NCI-H510A (cell line): ENCODE measurements at regions not wholly inside any gene's neighbourhood (a gene's known extent, or its start where the extent isn't known, plus 50 kb on each side); places are given as distances from the start of the nearest gene placed in this dataset.

ENCODE experiments used
- DNase-seq: peaks from one replicate; lab custom pipeline; 2025; lab: John Stamatoyannopoulos, UW

- no peak for DNase-seq
Observed at GRCh38 chr14:101105045-101105444, 201.5 kb upstream of the RTL1 start.

- no peak for DNase-seq
Observed at GRCh38 chr14:101108579-101109346, 205.2 kb upstream of the RTL1 start.

- DNase-seq: no peak
Observed at GRCh38 chr14:101109347-101109638, 205.8 kb upstream of the RTL1 start.

- DNase-seq: peak; percentile 78
Observed at GRCh38 chr14:101109981-101110728, 206.6 kb upstream of the RTL1 start.

GRCh38 chr14:101110729-101111619 is 207.5 kb upstream of the RTL1 start:
- no peak for DNase-seq

GRCh38 chr14:101111620-101112290 is 208.2 kb upstream of the RTL1 start:
- no peak for DNase-seq

GRCh38 chr14:101112351-101113107 is 209.0 kb upstream of the RTL1 start:
- DNase-seq: no peak

- no peak for DNase-seq
Observed at GRCh38 chr14:101113108-101113612, 209.6 kb upstream of the RTL1 start.

GRCh38 chr14:101113835-101114725 is 210.6 kb upstream of the RTL1 start:
- DNase-seq: no peak

- no peak for DNase-seq
Observed at GRCh38 chr14:101114726-101115515, 211.4 kb upstream of the RTL1 start.

- no peak for DNase-seq
Observed at GRCh38 chr14:101115652-101116051, 212.1 kb upstream of the RTL1 start.

GRCh38 chr14:101116065-101116464 is 212.5 kb upstream of the RTL1 start:
- no peak for DNase-seq

GRCh38 chr14:101116486-101117130 is 213.1 kb upstream of the RTL1 start:
- DNase-seq: no peak

- no peak for DNase-seq
Observed at GRCh38 chr14:101117543-101117942, 214.0 kb upstream of the RTL1 start.

GRCh38 chr14:101118233-101118632 is 214.7 kb upstream of the RTL1 start:
- DNase-seq: no peak

- no peak for DNase-seq
Observed at GRCh38 chr14:101118746-101119591, 215.4 kb upstream of the RTL1 start.

GRCh38 chr14:101119830-101120571 is 216.5 kb upstream of the RTL1 start:
- DNase-seq: no peak
